Ascending aorta (tissue), 2 donors: ENCODE measurements at regions not wholly inside any gene's neighbourhood (a gene's known extent, or its start where the extent isn't known, plus 50 kb on each side); places are given as distances from the start of the nearest gene placed in this dataset.

Experiments
- DNase-seq, 2 donors: peaks; one replicate each; pipeline ENCODE4 v3.0.0-alpha.2; 2019; ENCODE audit warnings: low spot score in 2 of 2
- H3K27ac ChIP-seq, 2 donors: fragments of 200-600 bp; sonication (generic); one replicate each; pipeline ENCODE4 v1.5.1; 2016 to 2017; ENCODE audit warnings: mild to moderate bottlenecking in 1 of 2
- H3K27me3 ChIP-seq: fragments of 200-600 bp; sonication (generic); one replicate; pipeline ENCODE4 v1.5.1; 2017
- H3K36me3 ChIP-seq, 2 donors: fragments of 200-600 bp; sonication (generic); one replicate each; pipeline ENCODE4 v1.5.1; 2016
- H3K4me1 ChIP-seq, 2 donors: fragments of 200-600 bp; sonication (generic); one replicate each; pipeline ENCODE4 v1.5.1; 2016 to 2017; ENCODE audit warnings: mild to moderate bottlenecking in 1 of 2
- H3K4me3 ChIP-seq, 2 donors: fragments of 200-600 bp; sonication (generic); one replicate each; pipeline ENCODE4 v1.5.1; 2016 to 2017; ENCODE audit warnings: mild to moderate bottlenecking in 1 of 2
- H3K9me3 ChIP-seq, 2 donors: fragments of 200-600 bp; sonication (generic); one replicate each; pipeline ENCODE4 v1.5.1; 2016
- CTCF ChIP-seq, 3 experiments: fragments of 200-600 bp in 2 of 3; fragments of 450-650 bp in 1 of 3; sonication (generic) in 2 of 3; IDR thresholded peaks; one replicate each; pipeline ENCODE4 v1.5.1; 2016 to 2019; ENCODE audit warnings: antibody characterized with exemption in 3 of 3, mild to moderate bottlenecking in 1 of 3, moderate library complexity in 1 of 3
- intact Hi-C: fragments of 100-400 bp; cut with DNase I; formaldehyde crosslinking; loops from one replicate; pipeline ENCODE4 v1.15.1; 2023

- TF ChIP-seq CTCF (IDR thresholded peaks at IDR 0.05) = no peak
- H3K4me1 ChIP-seq = peaks cover 12 to 20% of the 10 kb centered on the region in 2 donors
- no peak for DNase-seq
- no peaks in the 10 kb centered on the region for H3K36me3 ChIP-seq
- intact Hi-C loops = loop anchor here (2.0 kb wide), 2 partner anchors 16 to 82 kb away; no protein-coding TSS in a partner anchor
- H3K9me3 ChIP-seq = no peaks in the 10 kb centered on the region
- peak overlapping the region; percentile 63 to 64 for H3K27ac ChIP-seq
- H3K4me3 ChIP-seq = no peak overlapping the region
- no peaks in the 10 kb centered on the region for H3K27me3 ChIP-seq
Observed at GRCh38 chr4:128371001-128371777, 83.6 kb upstream of the PGRMC2 start.

- H3K4me1 ChIP-seq = peaks cover 4 to 8% of the 10 kb centered on the region in 2 donors
- H3K27ac ChIP-seq = no peak overlapping the region
- H3K4me3 ChIP-seq = no peak overlapping the region
- no peaks in the 10 kb centered on the region for H3K9me3 ChIP-seq
- H3K27me3 ChIP-seq = no peaks in the 10 kb centered on the region
- no peak for DNase-seq
- no peak for TF ChIP-seq CTCF (IDR thresholded peaks at IDR 0.05)
- no peaks in the 10 kb centered on the region for H3K36me3 ChIP-seq
- intact Hi-C loops = no loop called here
Observed at GRCh38 chr4:128366212-128366611, 78.6 kb upstream of the PGRMC2 start.

GRCh38 chr4:128364565-128364964 lies 77.0 kb upstream of the PGRMC2 start:
- no peak for DNase-seq
- intact Hi-C loops = no loop called here
- Histone ChIP-seq H3K27ac (no peak overlapping the region), H3K27me3 (no peaks in the 10 kb centered on the region), H3K4me1 (no peaks in the 10 kb centered on the region), H3K36me3 (no peaks in the 10 kb centered on the region), H3K4me3 (no peak overlapping the region), H3K9me3 (no peaks in the 10 kb centered on the region)
- no peak for TF ChIP-seq CTCF (IDR thresholded peaks at IDR 0.05)

GRCh38 chr4:128363966-128364365 lies 76.4 kb upstream of the PGRMC2 start:
- Histone ChIP-seq H3K9me3 (no peaks in the 10 kb centered on the region), H3K36me3 (no peaks in the 10 kb centered on the region)
- intact Hi-C loops = no loop called here

GRCh38 chr4:128362760-128363159 lies 75.1 kb upstream of the PGRMC2 start:
- no peak overlapping the region for H3K27ac ChIP-seq
- intact Hi-C loops = no loop called here
- H3K9me3 ChIP-seq = no peaks in the 10 kb centered on the region
- H3K36me3 ChIP-seq = no peaks in the 10 kb centered on the region
- H3K4me3 ChIP-seq = no peak overlapping the region
- DNase-seq = no peak
- no peak for TF ChIP-seq CTCF (IDR thresholded peaks at IDR 0.05)
- no peaks in the 10 kb centered on the region for H3K4me1 ChIP-seq
- H3K27me3 ChIP-seq = no peaks in the 10 kb centered on the region

More at GRCh38 chr4:128363966-128364365, 76.4 kb upstream of the PGRMC2 start:
- H3K4me1 ChIP-seq = no peaks in the 10 kb centered on the region
- H3K4me3 ChIP-seq = no peak overlapping the region
- H3K27me3 ChIP-seq = no peaks in the 10 kb centered on the region
- no peak for DNase-seq
- TF ChIP-seq CTCF (IDR thresholded peaks at IDR 0.05) = no peak
- no peak overlapping the region for H3K27ac ChIP-seq
